ENCODE measurements at regions not wholly inside any gene's neighbourhood (a gene's known extent, or its start where the extent isn't known, plus 50 kb on each side); places are given as distances from the start of the nearest gene placed in this dataset.

DNA sequence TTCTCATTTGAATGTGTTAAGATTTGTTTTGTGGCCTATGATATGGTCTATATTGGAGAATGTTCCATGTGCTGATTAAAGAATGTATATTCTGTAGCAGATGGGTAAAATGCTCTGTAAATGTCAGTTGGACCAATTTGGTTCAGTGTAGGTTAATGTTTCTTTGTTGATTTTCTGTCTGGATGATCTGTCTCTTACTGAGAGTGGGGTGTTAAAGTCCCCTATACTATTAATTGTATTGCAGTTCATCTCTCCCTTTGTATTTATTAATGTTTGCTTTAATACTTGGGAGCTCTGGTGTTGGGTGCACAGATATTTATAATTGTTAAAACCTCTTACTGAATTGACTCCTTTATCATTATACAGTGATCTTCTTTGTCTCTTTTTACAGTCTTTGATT lies 584.5 kb downstream of the NUF2 start:
- Histone ChIP-seq H3K9me3 (ENCODE audit: low read depth, low read length) (peaks cover 3% of the 10 kb centered on the region; the same call in 1 of the 2 replicates), H3K36me3 (ENCODE audit: insufficient read depth, low read length) (no peaks in the 10 kb centered on the region), H3K9ac (ENCODE audit: insufficient read length) (no peak overlapping the region), H3K4me3 (no peak overlapping the region), H3K27ac (no peak overlapping the region)
- DNase-seq (ENCODE audit: low read depth, low spot score) = no peak
- TF ChIP-seq POLR2AphosphoS5 (IDR thresholded peaks at IDR 0.05; ENCODE audit: borderline replicate concordance, low read depth, low read length) (no peak), EZH2 (IDR thresholded peaks at IDR 0.05) (no peak), FOXP2 (optimal IDR thresholded peaks at IDR 0.05; ENCODE audit: control extremely low read depth, extremely low read length, insufficient read depth) (no peak)

DNA sequence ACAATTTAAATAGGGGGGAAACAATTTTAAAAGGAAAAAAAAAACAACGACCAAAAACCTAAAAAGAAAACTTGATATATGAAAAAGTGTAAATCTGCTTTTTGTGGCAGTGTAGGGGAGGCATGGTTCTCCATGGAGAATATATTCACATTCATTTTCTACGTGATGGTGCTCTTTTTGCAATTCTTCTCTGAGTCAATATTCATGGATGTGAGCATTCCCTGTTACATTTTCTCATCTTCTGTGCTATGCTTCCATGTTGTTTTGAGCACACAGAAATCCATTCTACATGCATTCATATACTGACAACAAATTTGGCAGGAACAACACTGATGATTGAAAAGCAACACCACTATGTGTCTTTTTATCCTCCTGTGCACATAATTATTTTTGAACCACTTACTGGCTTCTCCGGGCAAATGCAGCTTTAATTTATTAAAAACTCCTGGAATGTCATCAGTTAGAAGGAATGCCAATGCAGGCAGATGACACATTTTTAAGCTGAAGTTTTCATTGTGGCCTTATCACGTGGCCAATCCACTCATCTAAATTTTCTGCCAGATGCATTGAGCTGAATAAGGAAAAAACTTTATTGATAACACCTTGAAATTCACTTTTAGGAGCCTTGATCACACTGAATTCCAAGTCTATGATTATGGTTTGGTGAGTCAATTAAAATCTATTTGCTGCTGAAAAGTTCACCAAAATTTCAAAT lies 590.6 kb downstream of the NUF2 start:
- TF ChIP-seq FOXP2 (optimal IDR thresholded peaks at IDR 0.05; ENCODE audit: control extremely low read depth, extremely low read length, insufficient read depth) (no peak), POLR2AphosphoS5 (IDR thresholded peaks at IDR 0.05; ENCODE audit: borderline replicate concordance, low read depth, low read length) (no peak), EZH2 (IDR thresholded peaks at IDR 0.05) (no peak)
- H3K9me3 ChIP-seq (ENCODE audit: low read depth, low read length) = no peaks in the 10 kb centered on the region
- H3K9ac ChIP-seq (ENCODE audit: insufficient read length) = no peak overlapping the region
- no peak for DNase-seq (ENCODE audit: low read depth, low spot score)
- H3K27ac ChIP-seq = no peak overlapping the region
- no peaks in the 10 kb centered on the region for H3K36me3 ChIP-seq (ENCODE audit: insufficient read depth, low read length)
- no peak overlapping the region for H3K4me3 ChIP-seq

- Histone ChIP-seq H3K36me3 (ENCODE audit: insufficient read depth, low read length) (no peaks in the 10 kb centered on the region), H3K27ac (no peak overlapping the region), H3K9ac (ENCODE audit: insufficient read length) (no peak overlapping the region), H3K9me3 (ENCODE audit: low read depth, low read length) (no peaks in the 10 kb centered on the region), H3K4me3 (no peak overlapping the region)
- TF ChIP-seq FOXP2 (optimal IDR thresholded peaks at IDR 0.05; ENCODE audit: control extremely low read depth, extremely low read length, insufficient read depth) = no peak
- TF ChIP-seq POLR2AphosphoS5 (IDR thresholded peaks at IDR 0.05; ENCODE audit: borderline replicate concordance, low read depth, low read length) = no peak
- no peak for TF ChIP-seq EZH2 (IDR thresholded peaks at IDR 0.05)
- no peak for DNase-seq (ENCODE audit: low read depth, low spot score)
Observed at GRCh38 chr1:163914785-163915413, 593.1 kb downstream of the NUF2 start.

GRCh38 chr1:163922743-163923201 lies 601.0 kb downstream of the NUF2 start:
- no peaks in the 10 kb centered on the region for H3K9me3 ChIP-seq (ENCODE audit: low read depth, low read length)
- H3K4me3 ChIP-seq = 0 out of 2 replicates have a peak overlapping the region, but pooled peaks have one; percentile 8
- DNase-seq (ENCODE audit: low read depth, low spot score) = peak; percentile 40
- TF ChIP-seq FOXP2 (optimal IDR thresholded peaks at IDR 0.05; ENCODE audit: control extremely low read depth, extremely low read length, insufficient read depth) (no peak), EZH2 (IDR thresholded peaks at IDR 0.05) (no peak), POLR2AphosphoS5 (IDR thresholded peaks at IDR 0.05; ENCODE audit: borderline replicate concordance, low read depth, low read length) (no peak; the same call in 1 of the 2 replicates)
- H3K9ac ChIP-seq (ENCODE audit: insufficient read length) = no peak overlapping the region
- 0 out of 2 replicates have a peak overlapping the region, but pooled peaks have one; percentile 39 for H3K27ac ChIP-seq
- H3K36me3 ChIP-seq (ENCODE audit: insufficient read depth, low read length) = no peaks in the 10 kb centered on the region

- TF ChIP-seq EZH2 (IDR thresholded peaks at IDR 0.05) (no peak), POLR2AphosphoS5 (IDR thresholded peaks at IDR 0.05; ENCODE audit: borderline replicate concordance, low read depth, low read length) (no peak), FOXP2 (optimal IDR thresholded peaks at IDR 0.05; ENCODE audit: control extremely low read depth, extremely low read length, insufficient read depth) (no peak)
- H3K9ac ChIP-seq (ENCODE audit: insufficient read length) = no peak overlapping the region
- H3K27ac ChIP-seq = no peak overlapping the region
- H3K9me3 ChIP-seq (ENCODE audit: low read depth, low read length) = no peaks in the 10 kb centered on the region
- H3K4me3 ChIP-seq = no peak overlapping the region
- no peak for DNase-seq (ENCODE audit: low read depth, low spot score)
- no peaks in the 10 kb centered on the region for H3K36me3 ChIP-seq (ENCODE audit: insufficient read depth, low read length)
Observed at GRCh38 chr1:163924041-163924440, 602.3 kb downstream of the NUF2 start.

DNA sequence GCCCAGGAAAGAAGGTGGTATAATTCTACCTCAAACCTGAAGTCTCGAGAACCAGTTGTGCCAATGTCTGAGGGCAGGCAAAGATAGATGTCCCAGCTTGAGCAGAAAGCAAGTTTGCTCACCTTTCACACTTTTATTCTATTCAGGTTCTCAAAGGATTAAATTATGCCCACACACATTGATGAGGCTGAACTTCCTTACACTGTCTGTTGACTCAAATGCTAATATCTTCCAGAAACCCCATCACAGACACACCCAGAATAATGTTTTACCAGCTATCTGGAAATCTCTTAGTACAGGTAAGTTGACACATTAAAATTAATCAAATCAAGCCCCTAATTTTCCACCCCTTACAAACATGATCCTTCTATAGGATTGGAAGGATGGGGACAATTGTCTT lies 605.7 kb downstream of the NUF2 start:
- DNase-seq (ENCODE audit: low read depth, low spot score) = no peak
- no peaks in the 10 kb centered on the region for H3K9me3 ChIP-seq (ENCODE audit: low read depth, low read length)
- TF ChIP-seq EZH2 (IDR thresholded peaks at IDR 0.05) (no peak), POLR2AphosphoS5 (IDR thresholded peaks at IDR 0.05; ENCODE audit: borderline replicate concordance, low read depth, low read length) (no peak), FOXP2 (optimal IDR thresholded peaks at IDR 0.05; ENCODE audit: control extremely low read depth, extremely low read length, insufficient read depth) (no peak)
- H3K4me3 ChIP-seq = no peak overlapping the region
- H3K27ac ChIP-seq = no peak overlapping the region
- no peaks in the 10 kb centered on the region for H3K36me3 ChIP-seq (ENCODE audit: insufficient read depth, low read length)
- no peak overlapping the region for H3K9ac ChIP-seq (ENCODE audit: insufficient read length)

DNA sequence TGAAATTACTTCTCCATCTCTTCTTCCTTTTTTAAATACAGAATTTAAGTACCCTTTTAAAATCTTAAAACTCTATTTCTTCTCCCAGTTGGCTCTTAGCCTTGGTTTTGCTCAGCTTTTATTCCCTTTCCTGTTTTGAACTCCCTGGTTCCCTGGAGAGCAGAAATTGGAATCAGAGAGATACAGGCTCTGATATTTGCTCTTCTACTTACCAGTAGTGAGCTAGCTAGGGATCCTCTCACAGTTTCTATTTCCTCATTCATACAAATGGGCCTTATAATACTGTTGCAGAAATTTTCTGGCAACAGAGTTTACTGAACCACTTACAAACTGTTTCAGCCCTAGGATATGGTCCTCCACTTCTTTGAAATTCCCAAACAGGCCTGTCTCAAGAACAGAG lies 606.3 kb downstream of the NUF2 start:
- TF ChIP-seq POLR2AphosphoS5 (IDR thresholded peaks at IDR 0.05; ENCODE audit: borderline replicate concordance, low read depth, low read length) (no peak), FOXP2 (optimal IDR thresholded peaks at IDR 0.05; ENCODE audit: control extremely low read depth, extremely low read length, insufficient read depth) (no peak), EZH2 (IDR thresholded peaks at IDR 0.05) (no peak)
- Histone ChIP-seq H3K4me3 (no peak overlapping the region), H3K9me3 (ENCODE audit: low read depth, low read length) (no peaks in the 10 kb centered on the region), H3K27ac (0 out of 2 replicates have a peak overlapping the region, but pooled peaks have one; percentile 40), H3K36me3 (ENCODE audit: insufficient read depth, low read length) (no peaks in the 10 kb centered on the region), H3K9ac (ENCODE audit: insufficient read length) (no peak overlapping the region)
- peak; percentile 28 for DNase-seq (ENCODE audit: low read depth, low spot score)

DNA sequence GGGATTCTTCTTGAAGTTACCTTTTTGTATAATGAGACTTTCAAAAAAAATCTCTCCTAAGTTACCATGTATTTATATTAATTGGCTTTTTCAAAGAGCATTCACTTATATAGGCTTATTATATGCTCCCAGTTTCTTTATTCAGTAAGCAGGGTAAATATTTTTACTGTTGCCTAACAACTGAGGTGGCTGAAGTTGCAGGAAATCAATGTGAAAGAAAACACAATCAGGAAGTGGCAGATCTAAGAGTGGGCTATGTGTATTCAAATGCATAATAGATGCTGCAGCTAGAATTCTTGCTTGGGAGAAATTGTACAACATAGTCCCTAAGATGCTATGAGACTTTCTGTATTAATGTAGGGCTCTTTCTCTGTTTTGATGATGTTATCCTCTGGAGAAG lies 606.9 kb downstream of the NUF2 start:
- no peak overlapping the region for H3K9ac ChIP-seq (ENCODE audit: insufficient read length)
- TF ChIP-seq FOXP2 (optimal IDR thresholded peaks at IDR 0.05; ENCODE audit: control extremely low read depth, extremely low read length, insufficient read depth) = no peak
- TF ChIP-seq EZH2 (IDR thresholded peaks at IDR 0.05) = no peak
- TF ChIP-seq POLR2AphosphoS5 (IDR thresholded peaks at IDR 0.05; ENCODE audit: borderline replicate concordance, low read depth, low read length) = no peak
- H3K9me3 ChIP-seq (ENCODE audit: low read depth, low read length) = no peaks in the 10 kb centered on the region
- no peak for DNase-seq (ENCODE audit: low read depth, low spot score)
- H3K36me3 ChIP-seq (ENCODE audit: insufficient read depth, low read length) = no peaks in the 10 kb centered on the region
- no peak overlapping the region for H3K4me3 ChIP-seq
- H3K27ac ChIP-seq = no peak overlapping the region
